ENCODE measurements at regions not wholly inside any gene's neighbourhood (a gene's known extent, or its start where the extent isn't known, plus 50 kb on each side); places are given as distances from the start of the nearest gene placed in this dataset.

GRCh38 chr6:139812939-139813338 is 438.5 kb upstream of the CITED2 start:
- no peak for DNase-seq

DNA sequence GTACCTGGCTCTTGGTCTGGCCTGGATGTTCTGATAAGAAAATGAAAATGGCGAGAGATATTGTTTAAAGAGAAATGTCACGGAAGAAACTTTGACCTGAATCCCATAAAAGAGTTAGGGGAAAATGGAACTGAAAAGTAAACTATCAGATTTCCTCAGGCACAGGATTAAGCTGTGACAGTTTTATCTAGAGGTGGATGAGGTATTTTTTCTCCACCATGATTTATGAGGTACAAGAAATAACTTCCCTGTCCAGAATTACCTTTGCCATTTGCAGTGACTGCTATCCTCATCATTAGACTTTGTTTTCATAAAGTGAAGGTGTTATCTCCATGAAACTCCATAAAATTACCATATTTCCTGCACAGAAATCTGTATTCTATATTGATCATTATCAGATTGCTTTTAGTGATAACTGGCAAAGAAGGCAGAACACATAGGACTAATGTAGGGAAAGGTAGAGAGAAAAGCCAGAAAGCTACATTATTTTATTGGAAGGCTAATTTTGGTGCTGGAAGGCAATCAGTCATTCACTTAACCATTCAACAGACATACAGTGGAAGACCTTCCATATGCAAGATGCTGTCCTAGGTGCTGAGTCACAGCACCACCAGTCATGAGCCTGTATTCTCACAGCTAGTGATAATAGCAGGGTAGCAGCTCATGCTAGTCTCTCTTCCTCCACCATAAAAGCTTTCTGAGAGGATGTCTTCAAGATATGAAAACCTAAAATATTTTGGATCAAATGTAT is 427.3 kb upstream of the CITED2 start:
- no peak for DNase-seq

GRCh38 chr6:139800837-139801236 is 426.4 kb upstream of the CITED2 start:
- no peak for DNase-seq

DNA sequence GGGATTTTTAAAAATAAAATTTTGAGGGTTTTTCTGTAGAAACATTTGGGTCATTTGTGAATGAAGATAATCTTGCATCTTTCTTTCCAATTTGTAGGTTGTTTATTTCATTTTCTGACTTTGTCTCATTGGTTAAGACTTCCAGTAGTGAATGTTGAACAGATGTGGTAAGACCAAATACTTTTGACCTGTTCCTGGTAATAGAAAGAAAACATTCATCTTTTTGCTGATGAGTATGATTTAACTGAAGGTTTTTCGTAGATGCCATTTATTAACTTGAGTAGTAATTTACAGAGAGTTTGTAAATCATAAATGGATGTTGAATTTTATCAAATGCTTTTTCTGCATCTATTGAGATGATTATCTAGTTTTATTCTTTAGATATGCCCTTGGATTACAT is 416.1 kb upstream of the CITED2 start:
- DNase-seq: no peak

- DNase-seq: no peak
Measured at GRCh38 chr6:139784222-139784769, 409.8 kb upstream of the CITED2 start.

GRCh38 chr6:139779988-139780774 is 405.7 kb upstream of the CITED2 start:
- DNase-seq: no peak

DNA sequence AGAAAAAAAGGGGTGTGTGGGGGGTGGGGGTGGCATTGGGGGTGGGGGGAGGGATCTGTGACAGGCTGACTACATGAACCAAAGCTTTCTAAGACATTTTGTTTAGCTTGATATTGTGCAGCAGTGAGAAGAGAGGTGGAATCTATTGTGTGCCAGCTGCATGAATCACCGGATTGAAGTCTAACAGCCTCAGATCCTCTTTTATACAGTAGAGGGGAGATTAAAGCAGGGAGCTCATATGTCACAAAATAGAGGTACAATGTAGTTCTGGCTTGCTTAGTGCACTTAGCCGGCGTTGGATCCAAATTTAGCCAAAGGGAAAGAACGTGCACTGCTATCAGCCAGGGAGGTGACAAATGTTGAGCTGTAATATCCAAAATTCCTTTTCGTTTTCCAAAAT is 404.2 kb upstream of the CITED2 start:
- no peak for DNase-seq

DNA sequence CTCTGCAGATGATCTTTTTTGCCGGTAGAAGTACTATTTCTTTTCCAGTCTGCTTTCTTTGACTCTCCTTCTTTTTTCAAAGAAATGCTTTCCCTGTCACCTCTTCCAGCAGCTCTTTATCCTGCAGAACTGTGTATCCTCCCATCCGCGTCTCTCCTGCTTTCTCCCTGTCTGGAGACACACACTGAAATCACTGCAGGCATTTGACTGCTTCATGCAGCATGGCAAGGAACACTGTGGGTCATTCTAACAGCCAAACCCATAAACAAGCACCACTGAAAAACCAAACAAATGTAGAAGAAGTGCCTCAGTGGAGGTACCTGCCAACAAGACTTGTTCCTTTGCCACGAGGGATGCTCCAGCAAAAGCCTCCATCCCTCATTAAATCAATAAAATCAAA is 403.7 kb upstream of the CITED2 start:
- no peak for DNase-seq

DNA sequence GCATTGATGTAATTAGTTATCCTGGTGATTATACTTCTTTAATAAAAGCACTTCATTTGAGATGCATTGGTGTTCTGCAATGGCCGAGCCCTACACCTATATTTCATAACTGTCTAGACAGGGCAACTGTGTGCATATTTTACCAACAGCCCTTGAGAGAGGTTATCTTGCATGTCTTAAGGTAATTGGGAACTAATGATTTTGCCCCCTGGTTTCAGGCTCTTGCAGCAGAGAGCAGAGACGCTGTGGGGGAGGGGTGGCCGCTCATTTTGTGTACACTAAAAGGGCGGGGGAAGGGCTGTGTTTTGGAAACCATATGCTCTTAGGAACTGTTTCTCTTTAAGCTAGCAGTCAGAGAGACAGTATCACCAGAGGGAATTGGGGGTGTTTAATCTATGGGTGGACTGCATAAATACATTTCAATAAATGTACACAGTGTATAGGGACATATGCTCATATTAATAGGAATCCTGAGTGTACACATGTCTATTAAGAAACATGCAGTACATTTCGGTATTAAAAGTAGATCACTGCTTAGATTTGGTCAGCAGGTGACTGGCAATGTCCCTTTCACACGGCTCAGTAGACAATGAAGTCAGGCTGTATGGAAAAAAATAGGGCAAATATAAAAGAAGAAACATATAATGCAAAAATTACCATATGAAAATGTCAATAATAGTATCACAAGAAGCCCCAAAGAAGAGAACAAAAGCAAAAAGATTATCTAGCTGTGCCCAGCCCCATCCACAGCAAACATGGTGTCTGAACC is 402.9 kb upstream of the CITED2 start:
- DNase-seq: no peak

DNA sequence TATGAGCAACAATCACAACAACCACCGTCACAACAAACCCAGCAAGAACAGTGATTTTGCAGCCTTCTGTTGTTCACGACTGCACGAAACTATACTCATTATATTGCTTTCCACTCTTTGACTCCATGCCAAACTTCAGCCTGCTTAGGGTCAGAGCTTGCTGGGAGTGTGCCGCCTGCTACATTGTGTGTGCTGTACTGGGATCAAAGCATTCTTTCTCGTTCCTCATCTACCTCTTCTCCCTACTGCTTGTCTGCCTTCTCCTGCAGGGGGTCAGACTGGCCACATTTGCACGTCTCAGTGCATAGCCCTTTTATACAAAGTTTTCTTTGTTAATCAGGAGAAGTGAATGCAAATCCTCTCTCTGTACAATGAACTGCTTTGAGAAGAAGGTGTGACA is 401.6 kb upstream of the CITED2 start:
- DNase-seq: no peak

- DNase-seq: no peak
Measured at GRCh38 chr6:139768196-139768595, 393.7 kb upstream of the CITED2 start.

DNA sequence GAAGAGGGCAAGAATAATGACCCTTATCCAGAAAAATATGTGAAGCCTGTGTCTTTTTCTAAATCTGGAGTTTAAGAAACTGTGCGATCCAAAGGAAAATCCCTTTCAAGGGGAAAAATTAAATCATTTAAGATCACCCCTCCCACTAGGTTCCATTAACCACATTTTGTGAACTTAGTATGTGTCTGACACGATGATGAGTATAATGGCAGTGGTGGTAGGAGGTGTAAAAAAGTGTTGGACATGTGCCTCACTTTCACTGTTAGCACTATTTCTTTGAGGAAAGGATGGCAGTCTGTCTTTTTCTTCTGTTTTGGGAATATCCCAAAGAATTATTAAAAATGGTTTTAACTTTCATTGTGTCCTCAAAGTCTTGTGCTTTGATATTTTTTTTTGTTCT is 392.3 kb upstream of the CITED2 start:
- no peak for DNase-seq

- no peak for DNase-seq
Measured at GRCh38 chr6:139765825-139766285, 391.4 kb upstream of the CITED2 start.

DNA sequence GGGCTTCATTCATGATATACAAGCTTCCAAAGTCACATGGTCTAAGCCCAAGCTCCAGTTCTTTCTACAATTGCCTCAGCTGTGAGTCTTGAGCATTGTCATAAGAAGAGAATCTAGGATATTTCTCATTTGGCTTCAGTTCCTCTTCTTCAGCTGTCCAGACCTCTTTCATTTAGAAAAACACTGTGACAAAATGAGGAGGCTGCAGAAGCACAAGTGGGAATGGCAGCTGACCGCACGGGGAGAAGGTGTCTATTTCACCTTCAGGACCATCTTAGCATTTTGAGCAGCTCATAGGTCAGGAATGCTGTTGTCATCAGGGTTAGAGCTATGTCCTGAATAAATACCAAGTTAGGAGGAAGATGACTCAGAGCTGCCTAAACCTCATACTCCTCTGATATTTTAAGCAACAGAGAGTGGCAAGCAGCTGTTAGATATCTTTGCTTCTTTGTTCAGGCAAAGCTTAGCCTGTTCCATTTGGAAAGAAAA is 390.1 kb upstream of the CITED2 start:
- no peak for DNase-seq

- no peak for DNase-seq
Measured at GRCh38 chr6:139763468-139764210, 389.2 kb upstream of the CITED2 start.

DNA sequence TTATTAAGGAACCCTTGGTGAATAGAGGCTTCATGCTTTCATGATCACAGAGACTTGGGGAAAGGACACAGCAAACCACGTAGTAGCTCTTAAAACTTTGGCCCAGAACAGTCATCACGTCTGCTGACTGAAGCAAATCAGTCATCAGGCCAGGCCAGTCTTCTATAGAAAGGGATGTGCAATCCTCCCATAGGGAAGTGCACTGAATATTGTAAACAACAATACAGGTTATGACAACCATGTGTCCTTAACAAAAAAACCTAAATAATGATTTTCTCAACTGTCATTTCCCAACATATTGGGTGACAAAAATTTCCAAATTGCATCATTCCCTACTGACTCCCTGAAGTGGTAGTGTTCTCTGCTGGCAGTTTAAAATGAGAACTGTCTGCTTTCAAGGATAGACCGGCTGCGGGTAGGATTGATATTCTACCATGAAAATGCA is 388.2 kb upstream of the CITED2 start:
- no peak for DNase-seq

DNA sequence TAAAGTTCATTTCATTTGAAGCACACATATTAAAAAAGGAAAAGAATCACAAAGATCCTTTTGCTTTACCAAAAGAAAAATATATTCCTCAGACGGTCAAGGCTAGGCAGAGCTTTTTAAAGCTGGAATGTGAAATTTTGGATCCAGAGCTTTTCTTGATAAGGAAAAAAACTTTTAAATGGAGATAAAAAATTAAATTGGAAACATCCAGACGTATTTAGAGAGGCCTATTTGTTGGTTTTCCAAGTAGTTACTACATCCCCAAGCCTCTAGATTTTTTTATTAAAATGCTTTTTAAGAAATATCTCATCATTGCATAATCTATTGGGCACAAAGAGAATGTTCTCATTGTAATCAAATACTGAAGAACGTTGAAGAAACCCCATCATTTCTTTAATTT is 385.7 kb upstream of the CITED2 start:
- DNase-seq: no peak

GRCh38 chr6:139759086-139759485 is 384.6 kb upstream of the CITED2 start:
- DNase-seq: no peak

DNA sequence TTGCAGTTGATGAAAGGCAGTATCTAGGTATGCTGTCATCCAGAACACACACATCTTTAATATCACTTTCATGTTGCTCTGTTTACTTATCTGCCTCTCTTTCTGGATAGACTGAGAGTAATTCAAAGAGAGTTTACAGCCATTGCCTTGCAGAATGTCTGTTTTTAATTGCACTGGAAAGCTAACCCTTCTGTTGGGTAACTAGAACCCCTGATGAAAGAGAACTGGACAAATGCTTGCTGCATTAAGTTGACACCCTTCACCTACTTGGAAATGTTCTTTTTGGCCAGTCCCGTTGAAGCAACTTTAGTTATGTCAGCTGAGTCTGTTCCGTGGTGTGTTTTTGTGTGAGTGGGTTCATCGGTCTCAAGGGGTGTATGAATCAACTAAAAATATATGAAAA is 383.8 kb upstream of the CITED2 start:
- DNase-seq: no peak

DNA sequence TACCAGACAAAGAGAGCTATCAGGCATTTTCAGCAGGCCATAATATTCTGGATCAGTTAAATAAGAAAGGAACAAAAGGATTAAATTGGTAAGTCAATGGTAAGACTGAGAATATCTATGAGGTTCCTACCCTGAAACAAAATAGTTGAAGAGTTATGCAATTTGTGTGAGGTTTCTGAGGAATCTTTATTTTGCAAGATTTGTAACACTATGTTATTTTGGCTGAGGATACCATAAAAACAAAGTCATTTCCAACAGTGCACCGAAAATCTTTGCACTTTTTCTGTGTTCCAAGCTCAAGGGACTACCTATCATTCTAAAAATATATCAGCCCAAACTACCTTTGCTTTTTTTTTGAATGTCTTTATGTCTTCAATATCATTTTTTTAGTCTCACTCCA is 383.3 kb upstream of the CITED2 start:
- no peak for DNase-seq

- DNase-seq: no peak
Measured at GRCh38 chr6:139756381-139756780, 381.9 kb upstream of the CITED2 start.
